ENCODE measurements at regions not wholly inside any gene's neighbourhood (a gene's known extent, or its start where the extent isn't known, plus 50 kb on each side); places are given as distances from the start of the nearest gene placed in this dataset.

DNA sequence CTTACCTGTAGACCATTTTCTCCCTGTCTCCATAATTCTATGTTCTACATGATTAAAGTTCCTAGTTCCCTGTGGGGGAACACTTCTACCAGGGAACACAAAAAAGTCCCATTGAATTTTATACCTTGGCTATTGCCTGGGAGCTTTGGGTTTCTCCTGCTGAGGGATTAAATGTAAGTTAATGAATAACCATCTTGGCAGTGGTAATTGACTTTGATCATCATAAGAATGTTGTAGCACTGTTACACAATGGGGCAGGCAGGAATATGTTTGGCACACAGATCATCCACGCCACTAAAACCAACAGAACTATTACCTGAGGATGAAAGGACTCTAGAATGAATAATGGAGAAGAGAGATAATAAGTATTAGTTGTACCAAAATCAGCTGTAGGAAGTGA is 1106.2 kb upstream of the GJE1 start:
- H3K4me3 Mint-ChIP-seq: no peak overlapping the region
- H3K4me1 Mint-ChIP-seq: no peaks in the 10 kb centered on the region
- peaks cover 5% of the 10 kb centered on the region for H3K36me3 Mint-ChIP-seq (ENCODE audit: low read depth)
- TF ChIP-seq, protein P1, sequence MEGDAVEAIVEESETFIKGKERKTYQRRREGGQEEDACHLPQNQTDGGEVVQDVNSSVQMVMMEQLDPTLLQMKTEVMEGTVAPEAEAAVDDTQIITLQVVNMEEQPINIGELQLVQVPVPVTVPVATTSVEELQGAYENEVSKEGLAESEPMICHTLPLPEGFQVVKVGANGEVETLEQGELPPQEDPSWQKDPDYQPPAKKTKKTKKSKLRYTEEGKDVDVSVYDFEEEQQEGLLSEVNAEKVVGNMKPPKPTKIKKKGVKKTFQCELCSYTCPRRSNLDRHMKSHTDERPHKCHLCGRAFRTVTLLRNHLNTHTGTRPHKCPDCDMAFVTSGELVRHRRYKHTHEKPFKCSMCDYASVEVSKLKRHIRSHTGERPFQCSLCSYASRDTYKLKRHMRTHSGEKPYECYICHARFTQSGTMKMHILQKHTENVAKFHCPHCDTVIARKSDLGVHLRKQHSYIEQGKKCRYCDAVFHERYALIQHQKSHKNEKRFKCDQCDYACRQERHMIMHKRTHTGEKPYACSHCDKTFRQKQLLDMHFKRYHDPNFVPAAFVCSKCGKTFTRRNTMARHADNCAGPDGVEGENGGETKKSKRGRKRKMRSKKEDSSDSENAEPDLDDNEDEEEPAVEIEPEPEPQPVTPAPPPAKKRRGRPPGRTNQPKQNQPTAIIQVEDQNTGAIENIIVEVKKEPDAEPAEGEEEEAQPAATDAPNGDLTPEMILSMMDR (conservative IDR thresholded peaks at IDR 0.05): no peak
- H3K27me3 Mint-ChIP-seq (ENCODE audit: low read depth): no peaks in the 10 kb centered on the region
- H3K9me3 Mint-ChIP-seq: peaks cover 7% of the 10 kb centered on the region
- H3K27ac Mint-ChIP-seq (ENCODE audit: unreplicated experiment): no peak overlapping the region
- DNase-seq (ENCODE audit: low read depth, low spot score): no peak

DNA sequence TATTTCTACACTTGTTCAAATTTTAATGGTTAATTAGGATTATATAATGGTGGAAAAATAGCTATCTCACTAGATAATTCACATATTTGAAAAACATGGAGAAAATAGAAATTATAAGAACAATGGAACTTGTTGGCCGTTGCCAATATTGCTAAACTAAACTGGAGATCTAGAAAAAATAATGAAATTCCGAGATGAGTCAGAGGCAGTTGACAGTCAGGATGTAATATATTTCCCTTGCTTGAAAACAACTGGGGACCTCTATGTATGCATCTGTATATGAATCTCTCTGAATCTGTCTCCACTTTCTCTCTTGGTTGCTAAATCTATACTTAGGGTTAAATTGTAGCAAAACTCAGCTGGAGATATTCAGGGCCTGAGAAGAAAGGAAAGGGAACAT is 1108.2 kb upstream of the GJE1 start:
- no peaks in the 10 kb centered on the region for H3K27me3 Mint-ChIP-seq (ENCODE audit: low read depth)
- H3K36me3 Mint-ChIP-seq (ENCODE audit: low read depth): peaks cover 5% of the 10 kb centered on the region
- TF ChIP-seq, protein P1 (conservative IDR thresholded peaks at IDR 0.05): no peak
- peaks cover 7% of the 10 kb centered on the region for H3K9me3 Mint-ChIP-seq
- H3K4me1 Mint-ChIP-seq: no peaks in the 10 kb centered on the region
- no peak overlapping the region for H3K4me3 Mint-ChIP-seq
- no peak overlapping the region for H3K27ac Mint-ChIP-seq (ENCODE audit: unreplicated experiment)
- no peak for DNase-seq (ENCODE audit: low read depth, low spot score)

DNA sequence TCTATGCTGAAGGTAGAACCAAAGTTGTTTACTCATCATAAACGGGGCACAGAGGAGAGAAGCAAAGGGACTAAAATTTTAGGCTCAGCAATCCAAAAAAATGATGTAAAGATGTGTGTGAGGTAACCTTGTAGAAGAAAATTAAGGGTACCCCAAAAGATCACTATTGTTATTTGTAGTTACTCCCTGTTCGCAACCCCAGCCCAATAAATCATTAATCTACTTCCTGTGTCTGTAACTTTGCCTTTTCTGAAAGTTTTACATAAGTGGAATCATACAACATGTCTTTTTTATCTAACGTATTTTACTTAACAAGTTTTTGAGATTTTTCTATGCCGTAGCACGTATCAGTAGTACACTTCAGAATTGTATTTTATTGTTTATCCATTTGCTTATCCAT is 1114.8 kb upstream of the GJE1 start:
- Mint-ChIP-seq H3K9me3 (peaks cover 9% of the 10 kb centered on the region), H3K4me1 (peaks cover 11% of the 10 kb centered on the region), H3K27ac (ENCODE audit: unreplicated experiment) (no peak overlapping the region), H3K36me3 (ENCODE audit: low read depth) (peaks cover 9% of the 10 kb centered on the region), H3K27me3 (ENCODE audit: low read depth) (no peaks in the 10 kb centered on the region), H3K4me3 (no peak overlapping the region)
- no peak for DNase-seq (ENCODE audit: low read depth, low spot score)
- TF ChIP-seq, protein P1 (conservative IDR thresholded peaks at IDR 0.05): no peak

- DNase-seq (ENCODE audit: low read depth, low spot score): no peak
- peaks cover 7% of the 10 kb centered on the region for H3K36me3 Mint-ChIP-seq (ENCODE audit: low read depth)
- peaks cover 6% of the 10 kb centered on the region for H3K4me1 Mint-ChIP-seq
- no peak overlapping the region for H3K4me3 Mint-ChIP-seq
- H3K27ac Mint-ChIP-seq (ENCODE audit: unreplicated experiment): no peak overlapping the region
- H3K9me3 Mint-ChIP-seq: peaks cover 17% of the 10 kb centered on the region
- TF ChIP-seq, protein P1 (conservative IDR thresholded peaks at IDR 0.05): no peak
- no peaks in the 10 kb centered on the region for H3K27me3 Mint-ChIP-seq (ENCODE audit: low read depth)
Observed at GRCh38 chr6:141000917-141001316, 1131.8 kb upstream of the GJE1 start.

DNA sequence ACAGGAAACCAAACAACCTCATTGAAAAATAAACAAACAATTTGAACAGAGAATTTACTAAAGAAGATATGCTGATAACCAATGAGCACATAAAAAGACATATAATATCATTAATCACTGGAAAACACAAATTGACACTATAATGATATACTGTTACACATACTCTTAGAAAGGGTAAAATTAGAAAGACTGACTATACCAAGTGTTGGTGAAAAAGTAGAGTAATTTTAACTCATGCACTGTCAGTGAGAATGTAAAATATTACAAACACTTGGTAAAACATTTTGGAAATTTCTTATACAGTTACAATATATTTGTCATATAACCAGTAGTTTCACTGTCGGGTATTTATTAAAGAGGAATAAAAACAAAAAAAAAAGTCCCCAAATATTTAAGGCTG is 1139.2 kb upstream of the GJE1 start:
- no peak overlapping the region for H3K27ac Mint-ChIP-seq (ENCODE audit: unreplicated experiment)
- H3K4me1 Mint-ChIP-seq: peaks cover 11% of the 10 kb centered on the region
- TF ChIP-seq, protein P1 (conservative IDR thresholded peaks at IDR 0.05): no peak
- H3K9me3 Mint-ChIP-seq: peaks cover 17% of the 10 kb centered on the region
- H3K36me3 Mint-ChIP-seq (ENCODE audit: low read depth): peaks cover 12% of the 10 kb centered on the region
- no peaks in the 10 kb centered on the region for H3K27me3 Mint-ChIP-seq (ENCODE audit: low read depth)
- DNase-seq (ENCODE audit: low read depth, low spot score): no peak
- H3K4me3 Mint-ChIP-seq: no peak overlapping the region

GRCh38 chr6:140992678-140993077 is 1140.0 kb upstream of the GJE1 start:
- no peak overlapping the region for H3K27ac Mint-ChIP-seq (ENCODE audit: unreplicated experiment)
- TF ChIP-seq, protein P1 (conservative IDR thresholded peaks at IDR 0.05): no peak
- peaks cover 19% of the 10 kb centered on the region for H3K4me1 Mint-ChIP-seq
- no peaks in the 10 kb centered on the region for H3K27me3 Mint-ChIP-seq (ENCODE audit: low read depth)
- peaks cover 10% of the 10 kb centered on the region for H3K9me3 Mint-ChIP-seq
- no peak overlapping the region for H3K4me3 Mint-ChIP-seq
- no peak for DNase-seq (ENCODE audit: low read depth, low spot score)
- peaks cover 9% of the 10 kb centered on the region for H3K36me3 Mint-ChIP-seq (ENCODE audit: low read depth)

Measured in neural crest cell (in vitro differentiated cells).